WTC11 (cell line): ENCODE measurements at regions not wholly inside any gene's neighbourhood (a gene's known extent, or its start where the extent isn't known, plus 50 kb on each side); places are given as distances from the start of the nearest gene placed in this dataset.

Experiments used
- ATAC-seq: fragments of 200-7000 bp; cut with Tn5 transposase; 2 replicates; pipeline ENCODE4 v1.10.0; 2021; ENCODE audit warnings: mild to moderate bottlenecking, moderate library complexity
- CTCF ChIA-PET: fragments of 300-600 bp; sonication (Branson Sonifier 250); formaldehyde crosslinking; loops from one replicate; lab custom pipeline; 2021; ENCODE audit warnings: antibody characterized with exemption; lab: Charles Lee
- POLR2A ChIA-PET: fragments of 350-600 bp; sonication (Branson Sonifier 250); formaldehyde crosslinking; loops from one replicate; lab custom pipeline; 2021; ENCODE audit warnings: antibody characterized with exemption; lab: Charles Lee
- DNase-seq: peaks from one replicate; pipeline ENCODE4 v3.0.0; 2021; ENCODE audit warnings: low spot score
- H3K27ac Mint-ChIP-seq: 2 replicates; pipeline ENCODE4 v1.8.0; 2021; ENCODE audit warnings: mixed read lengths
- H3K27me3 Mint-ChIP-seq: 2 replicates; pipeline ENCODE4 v1.8.0; 2021; ENCODE audit warnings: low read depth, mild to moderate bottlenecking, moderate library complexity, mixed read lengths
- H3K36me3 Mint-ChIP-seq: 2 replicates; pipeline ENCODE4 v1.8.0; 2021; ENCODE audit warnings: mixed read lengths
- H3K4me1 Mint-ChIP-seq: 2 replicates; pipeline ENCODE4 v1.8.0; 2022; ENCODE audit warnings: mixed read lengths
- H3K4me3 Mint-ChIP-seq: 2 replicates; pipeline ENCODE4 v1.8.0; 2021; ENCODE audit warnings: mild to moderate bottlenecking, moderate library complexity, mixed read lengths
- H3K9me3 Mint-ChIP-seq: 2 replicates; pipeline ENCODE4 v1.8.0; 2021; ENCODE audit warnings: mixed read lengths
- AFF4 ChIP-seq: sonication (generic); formaldehyde crosslinking; IDR thresholded peaks from 2 replicates; pipeline ENCODE4 v1.8.1; 2023; ENCODE audit warnings: mild to moderate bottlenecking, missing genetic modification reagents, borderline replicate concordance
- ARID4B ChIP-seq: sonication (generic); formaldehyde crosslinking; IDR thresholded peaks from 2 replicates; pipeline ENCODE4 v1.8.0; 2023; ENCODE audit warnings: missing genetic modification reagents, mild to moderate bottlenecking, borderline replicate concordance
- ATF1 ChIP-seq: sonication (generic); formaldehyde crosslinking; IDR thresholded peaks from 2 replicates; pipeline ENCODE4 v1.8.1; 2023; ENCODE audit warnings: mild to moderate bottlenecking, moderate library complexity, missing genetic modification reagents
- ATF6 ChIP-seq: sonication (generic); formaldehyde crosslinking; IDR thresholded peaks from 2 replicates; pipeline ENCODE4 v1.8.1; 2023; ENCODE audit warnings: mild to moderate bottlenecking, missing genetic modification reagents
- CREB1 ChIP-seq: sonication (generic); formaldehyde crosslinking; IDR thresholded peaks from 2 replicates; pipeline ENCODE4 v1.8.0; 2023; ENCODE audit warnings: mild to moderate bottlenecking, missing genetic modification reagents
- E2F5 ChIP-seq: sonication (generic); formaldehyde crosslinking; IDR thresholded peaks from 2 replicates; pipeline ENCODE4 v1.8.1; 2022; ENCODE audit warnings: mild to moderate bottlenecking, moderate library complexity, missing genetic modification reagents
- FOXP1 ChIP-seq: sonication (generic); formaldehyde crosslinking; IDR thresholded peaks from 2 replicates; pipeline ENCODE4 v1.8.0; 2022; ENCODE audit warnings: missing genetic modification reagents, mild to moderate bottlenecking, moderate library complexity, borderline replicate concordance
- JAZF1 ChIP-seq: fragments of 250-450 bp; sonication (Bioruptor Pico); IDR thresholded peaks from 2 replicates; pipeline ENCODE4 v1.9.0; 2021; ENCODE audit warnings: moderate library complexity, mild to moderate bottlenecking, inconsistent platforms
- MYBL2 ChIP-seq: sonication (generic); formaldehyde crosslinking; IDR thresholded peaks from 2 replicates; pipeline ENCODE4 v1.8.1; 2023; ENCODE audit warnings: mild to moderate bottlenecking, moderate library complexity, missing genetic modification reagents
- RORB ChIP-seq: fragments of 250-450 bp; sonication (Bioruptor Pico); IDR thresholded peaks from 2 replicates; pipeline ENCODE4 v1.9.0; 2021; ENCODE audit warnings: mild to moderate bottlenecking
- STAT6 ChIP-seq: sonication (generic); formaldehyde crosslinking; conservative IDR thresholded peaks from 2 replicates; pipeline ENCODE4 v1.8.1; 2023; ENCODE audit warnings: mild to moderate bottlenecking, low read depth, missing genetic modification reagents, moderate library complexity
- TEAD4 ChIP-seq: sonication (generic); formaldehyde crosslinking; IDR thresholded peaks from 2 replicates; pipeline ENCODE4 v1.8.0; 2022; ENCODE audit warnings: mild to moderate bottlenecking, missing genetic modification reagents
- USF1 ChIP-seq: sonication (generic); formaldehyde crosslinking; IDR thresholded peaks from 2 replicates; pipeline ENCODE4 v1.8.0; 2022; ENCODE audit warnings: mild to moderate bottlenecking, missing genetic modification reagents
- ZNF121 ChIP-seq: sonication (generic); formaldehyde crosslinking; IDR thresholded peaks from 2 replicates; pipeline ENCODE4 v1.8.0; 2023; ENCODE audit warnings: missing genetic modification reagents
- ZNF138 ChIP-seq: sonication (generic); formaldehyde crosslinking; conservative IDR thresholded peaks from 2 replicates; pipeline ENCODE4 v1.8.1; 2022; ENCODE audit warnings: mild to moderate bottlenecking, moderate library complexity, missing genetic modification reagents
- ZNF219 ChIP-seq: sonication (generic); formaldehyde crosslinking; IDR thresholded peaks from 2 replicates; pipeline ENCODE4 v1.8.0; 2023; ENCODE audit warnings: missing genetic modification reagents, mild to moderate bottlenecking, borderline replicate concordance
- ZNF396 ChIP-seq: fragments of 250-450 bp; sonication (Bioruptor Pico); IDR thresholded peaks from 2 replicates; pipeline ENCODE4 v1.8.0; 2021; ENCODE audit warnings: mild to moderate bottlenecking, moderate library complexity, borderline replicate concordance
- ZNF423 ChIP-seq: fragments of 250-450 bp; sonication (Bioruptor Pico); IDR thresholded peaks from 2 replicates; pipeline ENCODE4 v2.1.2; 2022; ENCODE audit warnings: mild to moderate bottlenecking, moderate library complexity

- TF ChIP-seq TEAD4 (CRISPR knock-in tag) (no peak), ATF1 (CRISPR knock-in tag) (no peak), STAT6 (no peak), CREB1 (CRISPR knock-in tag) (no peak), FOXP1 (CRISPR knock-in tag) (no peak)
- TF ChIP-seq, all 79 proteins: peak for 0
These were observed 143.7 kb downstream of the IRS1 start (continued) for GRCh38 chr2:226655871-226656270.

- peaks cover 27% of the 10 kb centered on the region for H3K9me3 Mint-ChIP-seq
- peaks cover 18% of the 10 kb centered on the region for H3K36me3 Mint-ChIP-seq
- ChIA-PET CTCF (no interaction called here), POLR2A (no interaction called here)
- DNase-seq, result no peak
- peaks cover 39% of the 10 kb centered on the region for H3K4me1 Mint-ChIP-seq
- H3K4me3 Mint-ChIP-seq, result no peak overlapping the region
- no peak for TF ChIP-seq USF1 (CRISPR knock-in tag)
- no peak for TF ChIP-seq ZNF219
- no peak for TF ChIP-seq ZNF423 (CRISPR knock-in tag)
- TF ChIP-seq ARID4B, result no peak
- TF ChIP-seq AFF4, result no peak
- no peak for ATAC-seq
- H3K27ac Mint-ChIP-seq, result no peak overlapping the region
- H3K27me3 Mint-ChIP-seq, result no peaks in the 10 kb centered on the region; the same call in 1 of the 2 replicates
These were observed 146.4 kb downstream of the IRS1 start for GRCh38 chr2:226652983-226653765.

- Mint-ChIP-seq H3K27ac (no peak overlapping the region), H3K4me3 (no peak overlapping the region), H3K36me3 (peaks cover 21% of the 10 kb centered on the region), H3K4me1 (peaks cover 35% of the 10 kb centered on the region), H3K27me3 (no peaks in the 10 kb centered on the region; the same call in 1 of the 2 replicates), H3K9me3 (peaks cover 23% of the 10 kb centered on the region)
- TF ChIP-seq MYBL2 (CRISPR knock-in tag) (no peak), ATF6 (CRISPR knock-in tag) (no peak), E2F5 (no peak), ZNF138 (CRISPR knock-in tag) (no peak), RORB (CRISPR knock-in tag) (no peak), ZNF396 (CRISPR knock-in tag) (no peak), ZNF121 (CRISPR knock-in tag) (no peak), JAZF1 (no peak)
- DNase-seq (no peak), ATAC-seq (no peak)
- ChIA-PET CTCF (interaction anchor here (1.2 kb wide), 1 partner anchor 30 kb away, joined by 3 read pairs; no protein-coding TSS in a partner anchor), POLR2A (no interaction called here)
These were observed 147.3 kb downstream of the IRS1 start for GRCh38 chr2:226652369-226652768.
